B cell (primary cell): ENCODE measurements at regions not wholly inside any gene's neighbourhood (a gene's known extent, or its start where the extent isn't known, plus 50 kb on each side); places are given as distances from the start of the nearest gene placed in this dataset.
"Not testable (repeated sequence)": the region's sequence is repeated elsewhere in the genome, so short reads cannot be mapped to it uniquely, and the experiment has no call there.

ENCODE experiments used
- ATAC-seq: fragments of 200-7000 bp; cut with Tn5 transposase; one replicate; pipeline ENCODE4 v1.10.0; 2021; ENCODE audit warnings: low read depth, mild to moderate bottlenecking, moderate number of reproducible peaks, moderate library complexity
- CTCF ChIA-PET: fragments of 350-600 bp; sonication (Branson Sonifier 250); formaldehyde crosslinking; loops from one replicate; lab custom pipeline; 2021; ENCODE audit warnings: antibody characterized with exemption, inconsistent platforms; lab: Charles Lee
- POLR2A ChIA-PET: fragments of 350-600 bp; sonication (Branson Sonifier 250); formaldehyde crosslinking; loops from one replicate; lab custom pipeline; 2021; ENCODE audit warnings: antibody characterized with exemption; lab: Charles Lee
- DNase-seq: peaks from one replicate; pipeline ENCODE4 v3.0.0; 2013
- H2AFZ ChIP-seq: 2 replicates; pipeline ENCODE4 v1.6.1; 2012; ENCODE audit warnings: mild to moderate bottlenecking, low read depth, low read length; ENCODE audit not compliant: insufficient read depth, poor library complexity, severe bottlenecking
- H3K27ac ChIP-seq, 2 donors: 1 replicate in 1 of 2; 2 replicates in 1 of 2; pipeline ENCODE4 v1.5.1; 2012 to 2013; ENCODE audit warnings: low read length in 2 of 2, mild to moderate bottlenecking in 2 of 2, moderate library complexity in 1 of 2
- H3K27me3 ChIP-seq, 4 experiments: fragments of 200-600 bp in 1 of 4; sonication (generic) in 1 of 4; replicated peaks in 1 of 4; 1 replicate in 2 of 4; 2 replicates in 2 of 4; pipeline versions ENCODE4 v1.6.1 to v1.7.0; 2013 to 2016; ENCODE audit warnings: low read length in 3 of 4, mild to moderate bottlenecking in 2 of 4, mixed read lengths in 1 of 4, moderate library complexity in 1 of 4; ENCODE audit not compliant: insufficient read depth in 4 of 4, control insufficient read depth in 3 of 4; ENCODE audit errors: control extremely low read depth in 1 of 4
- H3K36me3 ChIP-seq, 2 experiments: replicated peaks in 1 of 2; 1 replicate in 1 of 2; 2 replicates in 1 of 2; pipeline versions ENCODE4 v1.6.1 to v1.7.1; 2013; ENCODE audit warnings: low read length in 1 of 2; ENCODE audit not compliant: insufficient read depth in 2 of 2, control insufficient read depth in 1 of 2; ENCODE audit errors: control extremely low read depth in 1 of 2, extremely low read depth in 1 of 2
- H3K4me1 ChIP-seq, 2 donors: fragments of 200-600 bp in 1 of 2; sonication (generic) in 1 of 2; 1 replicate in 1 of 2; 2 replicates in 1 of 2; pipeline versions ENCODE4 v1.5.1 to v1.6.1; 2013 to 2017; ENCODE audit warnings: low read length in 2 of 2; ENCODE audit not compliant: control insufficient read depth in 2 of 2, insufficient read depth in 2 of 2
- H3K4me2 ChIP-seq: replicated peaks from 2 replicates; pipeline ENCODE3; 2012; ENCODE audit warnings: mild to moderate bottlenecking, low read depth, low read length; ENCODE audit not compliant: poor library complexity, severe bottlenecking
- H3K4me3 ChIP-seq, 5 experiments: fragments of 200-600 bp in 1 of 5; sonication (generic) in 1 of 5; 1 replicate in 3 of 5; 2 replicates in 2 of 5; pipeline versions ENCODE4 v1.5.1 to v1.7.0; 2011 to 2016; ENCODE audit warnings: low read length in 4 of 5, mild to moderate bottlenecking in 4 of 5, low read depth in 2 of 5, control low read depth in 1 of 5, moderate library complexity in 1 of 5; ENCODE audit not compliant: insufficient read depth in 1 of 5; ENCODE audit errors: control extremely low read depth in 1 of 5, extremely low read depth in 1 of 5
- H3K79me2 ChIP-seq: fragments of 200-600 bp; sonication (generic); one replicate; pipeline ENCODE4 v1.6.0; 2016; ENCODE audit warnings: low read length; ENCODE audit not compliant: control insufficient read depth, insufficient read depth
- H3K9ac ChIP-seq: fragments of 200-600 bp; sonication (generic); 2 replicates; pipeline ENCODE4 v1.6.1; 2017; ENCODE audit warnings: mild to moderate bottlenecking, low read length, moderate library complexity
- H3K9me3 ChIP-seq, 3 donors: one replicate each; pipeline versions ENCODE4 v1.6.1 to v1.7.1; 2013; ENCODE audit warnings: low read length in 2 of 3; ENCODE audit not compliant: control insufficient read depth in 2 of 3, insufficient read depth in 1 of 3; ENCODE audit errors: control extremely low read depth in 1 of 3
- H4K20me1 ChIP-seq: 2 replicates; pipeline ENCODE4 v1.6.0; 2012; ENCODE audit warnings: mild to moderate bottlenecking, low read length; ENCODE audit not compliant: insufficient read depth, control insufficient read depth, poor library complexity, severe bottlenecking
- H3K27ac Mint-ChIP-seq: one replicate; pipeline ENCODE4 v1.8.0; 2021; ENCODE audit warnings: mixed read lengths
- H3K27me3 Mint-ChIP-seq: one replicate; pipeline ENCODE4 v1.8.0; 2021; ENCODE audit warnings: mixed read lengths
- H3K4me1 Mint-ChIP-seq: one replicate; pipeline ENCODE4 v1.8.0; 2021; ENCODE audit warnings: mixed read lengths
- H3K4me3 Mint-ChIP-seq: one replicate; pipeline ENCODE4 v1.8.0; 2021; ENCODE audit warnings: mixed read lengths
- H3K9me3 Mint-ChIP-seq: one replicate; pipeline ENCODE4 v1.8.0; 2022; ENCODE audit warnings: mixed read lengths; ENCODE audit not compliant: insufficient read depth
- EZH2 ChIP-seq: IDR thresholded peaks from 2 replicates; pipeline ENCODE4 v1.6.1; 2012; ENCODE audit warnings: borderline replicate concordance, low read depth, mild to moderate bottlenecking, moderate library complexity, low read length; ENCODE audit not compliant: insufficient read depth, poor library complexity, severe bottlenecking
- WGBS: methylation state at CpG from one replicate; pipeline ENCODE4 v1.1.5; 2013; ENCODE audit warnings: missing lambda C conversion rate; ENCODE audit not compliant: insufficient coverage; 5-methylcytosine and 5-hydroxymethylcytosine counted together
- intact Hi-C: fragments of 100-400 bp; cut with micrococcal nuclease; formaldehyde crosslinking; loops from one replicate; pipeline ENCODE4 v1.10.0; 2022
- TF ChIP-seq, protein P1 (sequence below): fragments of 200-600 bp; IDR thresholded peaks from one replicate; pipeline ENCODE4 v1.8.0; 2022; ENCODE audit warnings: antibody characterized with exemption, mild to moderate bottlenecking

DNA sequence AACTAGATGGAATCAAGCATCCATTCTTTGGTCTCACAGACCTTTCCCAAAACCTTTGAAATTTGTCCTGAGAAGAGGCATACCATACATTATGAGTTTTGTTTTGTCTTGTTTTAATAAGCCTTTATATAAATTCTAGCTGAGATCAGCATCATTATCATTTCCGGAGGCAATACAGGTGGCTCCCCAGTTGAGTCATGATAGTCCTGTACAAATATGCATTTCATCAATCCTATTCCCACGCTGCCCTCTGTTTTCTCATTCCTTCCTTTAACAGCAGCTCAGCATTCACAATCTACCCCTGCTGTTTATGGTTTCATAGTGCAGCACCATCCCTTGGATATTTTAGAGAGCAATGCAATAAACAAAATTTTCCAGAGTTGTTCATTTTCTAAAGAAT lies 216.7 kb downstream of the TXNL1 start:
- CTCF ChIA-PET, result no interaction called here
- H3K79me2 ChIP-seq, result no peaks in the 10 kb centered on the region
- no peaks in the 10 kb centered on the region for H3K4me1 ChIP-seq

DNA sequence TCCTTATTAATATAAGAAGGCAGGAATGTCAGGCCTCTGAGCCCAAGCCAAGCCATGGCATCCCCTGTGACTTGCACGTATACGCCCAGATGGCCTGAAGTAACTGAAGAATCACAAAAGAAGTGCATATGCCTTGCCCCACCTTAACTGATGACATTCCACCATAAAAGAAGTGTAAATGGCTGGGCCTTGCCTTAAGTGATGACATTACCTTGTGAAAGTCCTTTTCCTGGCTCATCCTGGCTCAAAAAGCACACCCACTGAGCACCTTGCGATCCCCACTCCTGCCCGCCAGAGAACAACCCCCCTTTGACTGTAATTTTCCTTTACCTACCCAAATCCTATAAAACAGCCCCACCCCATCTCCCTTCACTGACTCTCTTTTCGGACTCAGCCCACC lies 217.5 kb downstream of the TXNL1 start:
- WGBS, result 100% methylated on average over 2 of the region's 5 CpGs
- H3K4me3 Mint-ChIP-seq, H3K4me1 Mint-ChIP-seq, H3K9me3 ChIP-seq, intact Hi-C loops, CTCF ChIA-PET, H3K79me2 ChIP-seq, H3K4me3 ChIP-seq, H3K9me3 Mint-ChIP-seq, POLR2A ChIA-PET, H3K27ac Mint-ChIP-seq, H3K27ac ChIP-seq, ATAC-seq, H2AFZ ChIP-seq, H3K27me3 Mint-ChIP-seq, H4K20me1 ChIP-seq, DNase-seq, H3K4me2 ChIP-seq, H3K36me3 ChIP-seq, H3K4me1 ChIP-seq, H3K27me3 ChIP-seq, H3K9ac ChIP-seq: not testable (repeated sequence)

More for the DNA sequence above, 216.7 kb downstream of the TXNL1 start:
- ATAC-seq (no peak), DNase-seq (no peak)
- H3K27ac Mint-ChIP-seq, result no peak overlapping the region
- H3K4me3 Mint-ChIP-seq, result no peak overlapping the region
- Histone ChIP-seq H3K27ac (no peak overlapping the region), H3K36me3 (no peaks in the 10 kb centered on the region), H3K4me3 (no peak overlapping the region), H4K20me1 (no peaks in the 10 kb centered on the region), H3K4me2 (no peak overlapping the region), H3K9me3 (peaks cover 0 to 8% (median 1%) of the 10 kb centered on the region in 3 donors), H2AFZ (no peak overlapping the region), H3K9ac (no peak overlapping the region), H3K27me3 (no peaks in the 10 kb centered on the region)
- no peaks in the 10 kb centered on the region for H3K4me1 Mint-ChIP-seq
- POLR2A ChIA-PET, result no interaction called here
- WGBS, result 100% methylated on average over 1 of the region's 2 CpGs
- intact Hi-C loops, result no loop called here
- H3K9me3 Mint-ChIP-seq, result peaks cover 2% of the 10 kb centered on the region
- H3K27me3 Mint-ChIP-seq, result peaks cover 7% of the 10 kb centered on the region
- TF ChIP-seq, protein P1, sequence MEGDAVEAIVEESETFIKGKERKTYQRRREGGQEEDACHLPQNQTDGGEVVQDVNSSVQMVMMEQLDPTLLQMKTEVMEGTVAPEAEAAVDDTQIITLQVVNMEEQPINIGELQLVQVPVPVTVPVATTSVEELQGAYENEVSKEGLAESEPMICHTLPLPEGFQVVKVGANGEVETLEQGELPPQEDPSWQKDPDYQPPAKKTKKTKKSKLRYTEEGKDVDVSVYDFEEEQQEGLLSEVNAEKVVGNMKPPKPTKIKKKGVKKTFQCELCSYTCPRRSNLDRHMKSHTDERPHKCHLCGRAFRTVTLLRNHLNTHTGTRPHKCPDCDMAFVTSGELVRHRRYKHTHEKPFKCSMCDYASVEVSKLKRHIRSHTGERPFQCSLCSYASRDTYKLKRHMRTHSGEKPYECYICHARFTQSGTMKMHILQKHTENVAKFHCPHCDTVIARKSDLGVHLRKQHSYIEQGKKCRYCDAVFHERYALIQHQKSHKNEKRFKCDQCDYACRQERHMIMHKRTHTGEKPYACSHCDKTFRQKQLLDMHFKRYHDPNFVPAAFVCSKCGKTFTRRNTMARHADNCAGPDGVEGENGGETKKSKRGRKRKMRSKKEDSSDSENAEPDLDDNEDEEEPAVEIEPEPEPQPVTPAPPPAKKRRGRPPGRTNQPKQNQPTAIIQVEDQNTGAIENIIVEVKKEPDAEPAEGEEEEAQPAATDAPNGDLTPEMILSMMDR, result no peak
- TF ChIP-seq EZH2, result no peak
